SH-SY5Y (cell line): ENCODE measurements at regions not wholly inside any gene's neighbourhood (a gene's known extent, or its start where the extent isn't known, plus 50 kb on each side); places are given as distances from the start of the nearest gene placed in this dataset.

Experiments used
- GATA2 ChIP-seq: IDR thresholded peaks from 2 replicates; pipeline ENCODE4 v1.6.1; 2011; ENCODE audit warnings: mild to moderate bottlenecking, low read depth, low read length
- GATA3 ChIP-seq: IDR thresholded peaks from 2 replicates; pipeline ENCODE4 v1.6.1; 2011; ENCODE audit warnings: low read depth, mild to moderate bottlenecking, low read length, moderate library complexity

GRCh38 chr5:90301248-90301647 is 108.3 kb downstream of the CETN3 start:
- TF ChIP-seq GATA2 (no peak), GATA3 (no peak)
